ENCODE measurements at regions not wholly inside any gene's neighbourhood (a gene's known extent, or its start where the extent isn't known, plus 50 kb on each side); places are given as distances from the start of the nearest gene placed in this dataset.
A peak's percentile ranks its signal among the peaks of the same experiment; 100 is the strongest.

- no peak for DNase-seq
These were observed 88.8 kb upstream of the ARHGEF3 start for GRCh38 chr3:56890448-56891091.

GRCh38 chr3:56889131-56889530 lies 87.4 kb upstream of the ARHGEF3 start:
- DNase-seq: no peak

DNA sequence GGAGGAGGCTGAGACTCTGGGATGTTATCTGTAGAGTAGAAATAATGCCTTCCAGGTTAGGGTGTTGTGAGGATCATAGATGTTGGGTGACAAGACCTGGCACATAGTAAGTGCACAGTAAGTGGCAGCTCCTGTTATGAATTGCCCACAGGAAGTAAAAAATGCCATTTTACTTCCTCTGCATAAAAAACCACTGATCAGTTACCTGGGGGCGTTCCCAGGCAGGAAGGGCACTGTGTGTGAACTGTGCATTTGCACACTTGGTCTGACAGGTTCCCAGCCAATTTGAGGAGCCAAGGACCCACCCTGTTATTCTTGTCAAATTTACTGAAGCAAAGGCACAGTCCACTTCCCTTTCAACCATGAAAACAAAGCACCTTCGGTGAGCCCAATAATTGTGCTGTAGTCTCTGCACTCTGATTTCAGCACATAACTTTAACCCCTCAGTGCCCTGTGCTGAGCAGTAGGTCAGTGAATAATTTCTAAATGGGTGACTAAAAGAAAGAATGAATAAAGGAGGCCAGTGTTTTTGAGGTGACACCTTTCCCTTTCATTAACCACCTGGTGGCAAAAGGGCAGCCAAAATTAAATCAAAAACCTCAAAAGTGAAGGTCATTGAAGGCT lies 85.8 kb upstream of the ARHGEF3 start:
- no peak for DNase-seq

DNA sequence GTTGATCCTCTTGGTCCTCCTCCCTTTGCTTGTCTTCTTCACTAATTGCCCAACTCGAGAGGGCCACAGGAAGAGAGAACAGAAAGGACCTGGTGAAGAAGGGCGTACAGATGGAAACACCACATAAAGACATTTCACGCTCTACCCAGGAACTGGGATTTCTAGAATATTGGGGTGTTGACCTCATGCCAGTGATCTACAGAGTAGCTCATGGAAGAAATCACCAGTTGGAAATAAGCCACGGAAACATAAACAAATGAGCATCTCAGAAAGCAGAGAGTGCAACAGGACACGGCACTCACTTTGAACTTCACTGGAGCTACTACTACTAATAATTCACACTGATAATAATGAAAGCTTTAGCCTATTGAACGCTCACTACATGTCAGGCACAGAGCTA lies 84.6 kb upstream of the ARHGEF3 start:
- no peak for DNase-seq

- DNase-seq: no peak
These were observed 84.1 kb upstream of the ARHGEF3 start for GRCh38 chr3:56885879-56886278.

DNA sequence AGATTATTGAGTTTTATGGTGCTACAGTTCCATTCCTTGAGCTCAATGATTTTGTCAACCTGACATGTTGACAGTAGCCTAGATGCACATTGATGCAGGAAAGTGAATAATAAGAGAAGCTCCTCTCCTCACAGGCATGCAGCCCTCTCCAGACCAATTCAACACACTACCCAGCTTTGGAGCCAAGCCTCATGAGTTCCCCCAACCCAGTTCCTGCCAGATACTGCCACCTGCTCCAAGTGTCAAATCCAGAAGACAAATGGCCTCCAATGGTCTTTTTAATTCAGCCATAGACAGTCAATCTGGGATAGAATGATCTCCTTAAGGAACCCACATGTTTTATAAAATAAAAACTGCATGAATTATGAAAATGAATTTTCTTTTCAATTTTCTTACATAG lies 83.7 kb upstream of the ARHGEF3 start:
- DNase-seq: no peak

DNA sequence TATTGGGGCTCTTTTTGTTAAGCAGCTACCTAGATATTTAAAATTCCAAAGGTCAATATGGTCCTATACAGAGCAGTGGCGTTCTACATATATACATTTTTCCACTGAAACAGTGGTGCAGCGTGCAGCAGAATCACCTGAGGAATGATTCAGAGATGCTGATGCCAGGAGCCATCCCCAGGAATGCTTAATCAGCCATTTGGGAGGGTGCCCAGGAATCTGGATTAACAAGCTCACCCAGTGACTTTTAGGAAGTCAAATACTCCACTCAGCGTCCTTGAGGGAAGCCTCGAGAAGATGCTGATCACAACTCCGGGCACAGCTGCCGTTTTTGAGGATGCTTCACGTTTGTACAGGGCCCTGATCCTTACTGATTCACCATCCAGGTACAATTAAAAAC lies 82.6 kb upstream of the ARHGEF3 start:
- no peak for DNase-seq

- DNase-seq: no peak
These were observed 82.1 kb upstream of the ARHGEF3 start for GRCh38 chr3:56883828-56884227.

GRCh38 chr3:56882896-56883295 lies 81.1 kb upstream of the ARHGEF3 start:
- no peak for DNase-seq

GRCh38 chr3:56881841-56882240 lies 80.1 kb upstream of the ARHGEF3 start:
- no peak for DNase-seq

GRCh38 chr3:56880720-56881575 lies 79.2 kb upstream of the ARHGEF3 start:
- DNase-seq: no peak

GRCh38 chr3:56879436-56880215 lies 77.9 kb upstream of the ARHGEF3 start:
- DNase-seq: no peak

GRCh38 chr3:56878074-56878473 lies 76.3 kb upstream of the ARHGEF3 start:
- DNase-seq: no peak

DNA sequence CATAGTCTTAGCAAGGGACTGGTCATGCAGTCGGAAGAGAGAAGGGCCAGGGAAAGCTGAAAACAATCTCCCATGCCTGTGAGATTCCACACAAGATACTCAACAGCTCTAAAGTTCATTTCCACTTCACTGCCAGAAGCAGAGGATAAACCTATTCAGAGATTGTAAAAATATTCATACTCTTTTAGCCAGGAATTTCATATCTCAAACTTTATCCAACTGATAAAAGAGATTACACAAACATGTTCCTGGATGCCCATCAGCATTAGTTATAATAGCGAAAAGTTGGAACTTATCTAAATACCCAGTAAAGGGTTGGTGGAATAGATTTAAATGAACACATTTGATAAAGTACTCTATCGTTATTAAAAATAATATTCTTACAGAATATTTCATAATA lies 75.2 kb upstream of the ARHGEF3 start:
- DNase-seq: no peak

DNA sequence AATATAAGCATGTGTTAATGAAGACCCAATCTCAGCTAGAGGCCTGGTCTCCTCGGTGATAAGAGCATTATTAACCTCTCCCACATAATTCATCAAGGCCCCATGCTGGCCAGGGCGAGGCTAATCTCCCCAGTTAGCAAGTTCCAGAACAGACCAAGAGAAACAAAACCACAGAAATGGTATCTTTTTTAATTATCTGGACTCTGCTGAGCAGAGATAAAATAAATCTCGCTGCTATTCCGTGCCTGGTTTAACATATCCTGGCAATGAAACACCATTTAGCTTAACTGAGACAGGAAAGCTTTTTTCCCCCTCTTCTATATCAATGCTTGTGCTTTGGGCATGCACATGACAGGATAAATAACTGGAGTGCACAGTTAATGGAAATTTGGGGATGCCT lies 72.5 kb upstream of the ARHGEF3 start:
- DNase-seq: no peak

- peak; percentile 12 for DNase-seq
These were observed 68.7 kb upstream of the ARHGEF3 start for GRCh38 chr3:56870436-56870835.

DNA sequence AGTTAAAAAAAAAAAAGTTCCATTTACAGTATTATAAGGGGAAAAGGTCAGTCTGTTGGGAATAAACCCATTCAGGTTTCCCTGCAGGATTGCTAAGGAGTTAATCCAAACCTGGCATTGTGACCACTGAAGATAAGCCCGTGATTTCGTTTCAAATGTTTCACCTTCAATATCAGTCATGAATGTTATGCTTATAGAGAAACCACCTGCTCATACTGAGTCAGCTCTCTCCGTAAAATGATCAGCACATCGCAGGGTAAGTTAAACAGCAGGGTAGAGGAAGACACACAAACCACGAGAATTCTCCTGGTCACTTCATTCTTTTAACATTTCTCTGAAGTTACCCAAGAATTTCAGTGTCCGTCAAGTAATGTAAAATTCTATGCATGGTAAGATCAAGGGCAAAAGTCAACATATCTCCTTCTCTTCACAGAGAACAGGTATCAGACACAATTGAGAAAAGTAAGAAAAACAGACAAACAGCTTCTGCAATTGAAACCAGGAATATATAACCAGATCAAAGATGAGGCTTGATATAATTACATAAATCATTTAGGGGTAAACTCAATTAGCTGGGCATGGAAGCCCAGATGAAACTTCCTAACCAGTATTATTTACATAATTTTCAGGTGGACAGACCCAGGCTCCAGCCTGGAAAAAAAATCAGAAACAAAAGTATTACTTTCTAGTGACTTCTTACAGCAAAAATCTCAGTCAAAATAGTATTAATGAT lies 67.6 kb upstream of the ARHGEF3 start:
- DNase-seq: no peak

DNA sequence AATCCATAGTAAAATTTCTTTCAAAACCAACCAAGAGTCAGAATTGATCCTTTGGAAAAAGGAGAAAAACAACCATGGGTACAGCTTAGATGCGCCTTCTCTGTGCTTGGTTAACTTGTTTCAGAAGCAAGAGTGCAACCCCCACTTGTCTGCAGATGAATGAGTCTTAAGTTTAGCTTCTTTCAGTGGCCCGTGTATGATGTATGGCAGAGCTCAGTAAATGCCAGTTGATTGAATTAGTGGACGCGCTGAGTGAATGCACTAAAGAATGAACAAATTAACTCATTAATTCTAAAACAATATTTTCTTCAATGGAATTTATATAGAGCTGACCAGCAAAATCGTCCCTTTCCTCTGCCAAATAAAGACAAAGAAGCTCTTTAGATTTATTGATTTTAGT lies 67.0 kb upstream of the ARHGEF3 start:
- DNase-seq: no peak

DNA sequence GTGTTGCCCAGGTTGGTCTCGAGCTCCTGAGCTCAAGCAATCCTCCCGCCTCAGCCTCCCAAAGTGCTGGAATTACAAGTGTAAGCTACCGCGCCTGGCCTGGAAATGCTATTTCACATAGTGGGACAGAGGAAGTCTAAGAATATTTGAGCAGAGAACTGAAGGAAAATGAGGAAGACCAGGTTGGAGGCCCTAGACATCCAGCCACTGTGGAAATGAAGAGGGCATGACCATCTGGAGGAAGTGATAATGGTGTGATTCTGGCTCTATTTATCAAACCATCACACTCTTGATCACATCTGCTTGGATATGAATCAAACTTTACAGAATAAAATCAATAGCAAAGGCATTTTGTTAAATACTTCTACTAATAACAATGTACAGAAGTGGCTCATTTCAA lies 65.9 kb upstream of the ARHGEF3 start:
- no peak for DNase-seq

GRCh38 chr3:56864918-56865524 lies 63.3 kb upstream of the ARHGEF3 start:
- DNase-seq: no peak

- no peak for DNase-seq
These were observed 62.3 kb upstream of the ARHGEF3 start for GRCh38 chr3:56864090-56864489.
